ENCODE measurements at regions not wholly inside any gene's neighbourhood (a gene's known extent, or its start where the extent isn't known, plus 50 kb on each side); places are given as distances from the start of the nearest gene placed in this dataset.

- BruUV-seq (replicated peaks), result no TSS peak
- no peak overlapping the region for H4K5ac ChIP-seq (ENCODE audit: low read depth, low read length)
- in situ Hi-C loops (cut with MboI; ENCODE audit: low sequenced_read_pairs) (no loop called here), intact Hi-C loops (cut with micrococcal nuclease) (no loop called here), dilution Hi-C loops (cut with HindIII; ENCODE audit: low sequenced_read_pairs, unreplicated experiment) (no loop called here)
- H3K23ac ChIP-seq (ENCODE audit: low read depth, low read length), result no peak overlapping the region
- 100% methylated on average over 3 of the region's 4 CpGs; no CpG with 5 or more reads in 1 of the 2 experiments for WGBS, 2 experiments (ENCODE audit: extremely low coverage in 2 of 2, insufficient read length in 1 of 2)
- H4K20me1 ChIP-seq (ENCODE audit: insufficient read depth, low read length), result no peaks in the 10 kb centered on the region
- no peak overlapping the region for H3K4me2 ChIP-seq (ENCODE audit: low read depth, low read length)
- H3K14ac ChIP-seq (replicated peaks; ENCODE audit: low read depth, low read length), result no peak overlapping the region
- H2BK15ac ChIP-seq (ENCODE audit: low read depth, low read length), result no peak overlapping the region
- ATAC-seq (ENCODE audit: low read depth), result no peak
- H3K56ac ChIP-seq (ENCODE audit: extremely low read depth, insufficient read depth, low read length), result no peak overlapping the region
- H2BK20ac ChIP-seq (ENCODE audit: low read depth, low read length), result no peak overlapping the region
- no peak for DNase-seq
- no peak overlapping the region for H2BK5ac ChIP-seq (ENCODE audit: low read depth, low read length, poor library complexity, severe bottlenecking)
- no peaks in the 10 kb centered on the region for H3K9me3 ChIP-seq (ENCODE audit: control insufficient read depth, insufficient read depth, low read length)
- no peak overlapping the region for H3K9ac ChIP-seq (ENCODE audit: low read depth, low read length)
- CTCF ChIA-PET, result interaction anchor here (1.2 to 1.3 kb wide), 2 partner anchors 8 to 12 kb away, joined by 3 to 4 read pairs; no protein-coding TSS in a partner anchor
- no peak overlapping the region for H2BK120ac ChIP-seq (ENCODE audit: low read depth, low read length)
- no peak overlapping the region for H3K27ac ChIP-seq (ENCODE audit: insufficient read depth, low read length)
- TF ChIP-seq MXI1 (IDR thresholded peaks at IDR 0.05; ENCODE audit: borderline replicate concordance, low read depth, low read length) (no peak), CHD1 (IDR thresholded peaks at IDR 0.05; ENCODE audit: low read depth, low read length) (no peak), POLR2A (IDR thresholded peaks at IDR 0.05; ENCODE audit: low read depth, low read length) (no peak), RCOR1 (IDR thresholded peaks at IDR 0.05; ENCODE audit: insufficient replicate concordance, low read length) (no peak), MAFK (IDR thresholded peaks at IDR 0.05; ENCODE audit: low read depth, low read length) (no peak), USF2 (IDR thresholded peaks at IDR 0.05; ENCODE audit: low read depth, low read length) (no peak), CEBPB (IDR thresholded peaks at IDR 0.05; ENCODE audit: low read depth, low read length) (no peak), RAD21 (IDR thresholded peaks at IDR 0.05; ENCODE audit: low read length) (no peak), ELK1 (IDR thresholded peaks at IDR 0.05; ENCODE audit: borderline replicate concordance, low read depth, low read length) (no peak), FOS (IDR thresholded peaks at IDR 0.05; ENCODE audit: low read depth, low read length) (no peak), BHLHE40 (IDR thresholded peaks at IDR 0.05; ENCODE audit: low read depth, low read length) (no peak), SMC3 (IDR thresholded peaks at IDR 0.05; ENCODE audit: low read depth, low read length) (no peak), RFX5 (IDR thresholded peaks at IDR 0.05; ENCODE audit: low read depth, low read length) (no peak), NFE2L2 (IDR thresholded peaks at IDR 0.05; ENCODE audit: low read depth, low read length) (no peak)
- no peaks in the 10 kb centered on the region for H3K79me1 ChIP-seq (ENCODE audit: low read depth in 1 of 2, low read length in 2 of 2)
- no peak overlapping the region for H4K8ac ChIP-seq (ENCODE audit: low read depth in 2 of 2, low read length in 2 of 2)
- POLR2A ChIA-PET (ENCODE audit: unreplicated experiment), result no interaction called here
- H2AK5ac ChIP-seq (ENCODE audit: low read depth, low read length), result no peak overlapping the region
- H2AFZ ChIP-seq (replicated peaks; ENCODE audit: low read length, poor library complexity), result no peak overlapping the region
- no peaks in the 10 kb centered on the region for H3K27me3 ChIP-seq (ENCODE audit: control insufficient read depth, insufficient read depth, low read length)
- H2AK9ac ChIP-seq (replicated peaks; ENCODE audit: low read depth, low read length, poor library complexity), result no peak overlapping the region
- no peak overlapping the region for H3K4ac ChIP-seq (ENCODE audit: low read depth, low read length)
- H3K18ac ChIP-seq (ENCODE audit: low read depth, low read length), result no peak overlapping the region
- no peaks in the 10 kb centered on the region; the same call in 1 of the 2 replicates for H3K4me1 ChIP-seq (ENCODE audit: control insufficient read depth, insufficient read depth, low read length)
- H3K36me3 ChIP-seq (ENCODE audit: control insufficient read depth, insufficient read depth, low read length), result no peaks in the 10 kb centered on the region
- H3K4me3 ChIP-seq (ENCODE audit: insufficient read depth, low read depth, low read length), result no peak overlapping the region
- no peaks in the 10 kb centered on the region for H3K9me1 ChIP-seq (ENCODE audit: insufficient read depth, low read length)
- no peak overlapping the region for H4K91ac ChIP-seq (ENCODE audit: insufficient read depth, low read depth, low read length)
Measured at GRCh38 chr11:80109652-80110051, 668.8 kb upstream of the TENM4 start.
